K562 (cell line): ENCODE measurements at regions not wholly inside any gene's neighbourhood (a gene's known extent, or its start where the extent isn't known, plus 50 kb on each side); places are given as distances from the start of the nearest gene placed in this dataset.

ENCODE experiments used
- ATAC-seq: fragments of 200-7000 bp; cut with Tn5 transposase; 3 replicates; pipeline ENCODE4 v1.9.1; 2020; ENCODE audit warnings: moderate library complexity
- BruUV-seq: library from RNA; stranded (reverse); fragments of 400-500 nt; replicated peaks from 2 replicates; lab custom pipeline; 2021; lab: Mats Ljungman, UMichigan
- CTCF ChIA-PET: fragments of 300-600 bp; formaldehyde crosslinking; extraction: SDS; loops from one replicate; lab custom pipeline; 2021; ENCODE audit warnings: low intra/inter-chr PET ratio; lab: Yijun Ruan, JAX
- POLR2A ChIA-PET: fragments of 300-600, 350-650 bp; sonication (Branson Sonifier 250); formaldehyde crosslinking; extraction: SDS; loops from one replicate; lab custom pipeline; 2021; ENCODE audit warnings: antibody characterized with exemption, inconsistent platforms; lab: Yijun Ruan, JAX
- DNase-seq, 4 experiments: peaks; one replicate each; pipeline versions ENCODE4 v3.0.0 to v3.0.0-alpha.2; 2011 to 2018; ENCODE audit warnings: low spot score in 3 of 4, mixed read lengths in 3 of 4; ENCODE audit errors: extremely low read depth in 1 of 4
- FAIRE-seq: peaks from 2 replicates; lab custom pipeline; 2011; peaks lifted over from hg19 to GRCh38; lab: Jason Lieb, UNC
- H2AFZ ChIP-seq: 2 replicates; pipeline ENCODE4 v1.6.0; 2011; ENCODE audit warnings: low read depth, low read length, control low read depth, inconsistent platforms
- H3K27ac ChIP-seq: fragments of 200-600 bp; 3 replicates; pipeline ENCODE4 v1.8.0; 2011; ENCODE audit warnings: low read depth, mild to moderate bottlenecking, control low read depth, inconsistent platforms, low read length, moderate library complexity, mixed read lengths; ENCODE audit errors: extremely low read depth
- H3K27me3 ChIP-seq, 2 experiments: fragments of 300-600 bp in 1 of 2; 2 replicates in 1 of 2; 3 replicates in 1 of 2; pipeline versions ENCODE4 v1.6.0 to v1.8.0; 2011; ENCODE audit warnings: inconsistent platforms in 2 of 2, low read length in 2 of 2, mild to moderate bottlenecking in 1 of 2, mixed read lengths in 1 of 2, moderate library complexity in 1 of 2; ENCODE audit not compliant: control insufficient read depth in 2 of 2, insufficient read depth in 2 of 2
- H3K36me3 ChIP-seq: fragments of 300-600 bp; 3 replicates; pipeline ENCODE4 v1.8.0; 2011; ENCODE audit warnings: mild to moderate bottlenecking, low read length, inconsistent platforms; ENCODE audit not compliant: control insufficient read depth, insufficient read depth
- H3K4me1 ChIP-seq, 2 experiments: fragments of 200-600 bp in 1 of 2; replicated peaks in 1 of 2; 2 replicates in 1 of 2; 3 replicates in 1 of 2; pipeline versions ENCODE4 v1.5.1 to v1.8.0; 2011; ENCODE audit warnings: inconsistent platforms in 2 of 2, low read length in 2 of 2, mild to moderate bottlenecking in 1 of 2, mixed read lengths in 1 of 2, moderate library complexity in 1 of 2; ENCODE audit not compliant: control insufficient read depth in 2 of 2, insufficient read depth in 2 of 2
- H3K4me2 ChIP-seq: 2 replicates; pipeline ENCODE4 v1.6.1; 2011; ENCODE audit warnings: low read length, control low read depth, inconsistent platforms, mixed read lengths; ENCODE audit not compliant: insufficient read depth
- H3K4me3 ChIP-seq: fragments of 200-600 bp; sonication (generic), shearing (Covaris generic); 2 replicates; pipeline ENCODE4 v1.5.1; 2016; ENCODE audit warnings: control low read depth, inconsistent platforms
- H3K79me2 ChIP-seq: fragments of 200-600 bp; 3 replicates; pipeline ENCODE4 v1.8.0; 2011; ENCODE audit warnings: low read length, inconsistent platforms; ENCODE audit not compliant: control insufficient read depth, insufficient read depth
- H3K9ac ChIP-seq, 2 experiments: 2 replicates each; pipeline versions ENCODE4 v1.6.0 to v1.6.1; 2011; ENCODE audit warnings: low read depth in 2 of 2, low read length in 2 of 2, control low read depth in 1 of 2, inconsistent platforms in 1 of 2, mild to moderate bottlenecking in 1 of 2, mixed read lengths in 1 of 2; ENCODE audit not compliant: insufficient read depth in 1 of 2
- H3K9me1 ChIP-seq: one replicate; pipeline ENCODE4 v1.6.0; 2011; ENCODE audit warnings: inconsistent platforms, mild to moderate bottlenecking, low read length, moderate library complexity; ENCODE audit not compliant: control insufficient read depth, insufficient read depth
- H3K9me3 ChIP-seq: replicated peaks from 2 replicates; pipeline ENCODE4 v1.5.1; 2011; ENCODE audit warnings: low read depth, low read length, inconsistent platforms; ENCODE audit not compliant: control insufficient read depth, insufficient read depth
- H4K20me1 ChIP-seq: replicated peaks from 2 replicates; pipeline ENCODE4 v1.6.1; 2011; ENCODE audit warnings: low read length, inconsistent platforms, mixed read lengths; ENCODE audit not compliant: control insufficient read depth, insufficient read depth
- FOXM1 ChIP-seq, 2 experiments: fragments of 450-650 bp in 1 of 2; sonication (generic) in 1 of 2; formaldehyde crosslinking in 1 of 2; IDR thresholded peaks; 2 replicates each; pipeline versions ENCODE4 v1.6.1 to v1.9.0; 2017 to 2022; ENCODE audit warnings: low read depth in 2 of 2, mild to moderate bottlenecking in 2 of 2, missing genetic modification reagents in 1 of 2, moderate library complexity in 1 of 2
- HIVEP1 ChIP-seq: fragments of 250-450 bp; sonication (Bioruptor Pico); IDR thresholded peaks from 2 replicates; pipeline ENCODE4 v1.4.0; 2020; ENCODE audit warnings: mild to moderate bottlenecking
- MECOM ChIP-seq: fragments of 250-450 bp; sonication (Bioruptor Pico); IDR thresholded peaks from 2 replicates; pipeline ENCODE4 v1.8.0; 2022; ENCODE audit warnings: inconsistent platforms
- MED1 ChIP-seq: sonication (generic); formaldehyde crosslinking; IDR thresholded peaks from 2 replicates; pipeline ENCODE4 v1.8.1; 2023; ENCODE audit warnings: missing genetic modification reagents, borderline replicate concordance
- TGIF2 ChIP-seq: sonication (generic); formaldehyde crosslinking; IDR thresholded peaks from 2 replicates; pipeline ENCODE4 v1.8.1; 2022; ENCODE audit warnings: mild to moderate bottlenecking, missing genetic modification reagents, moderate library complexity
- ZNF239 ChIP-seq: fragments of 250-450 bp; sonication (Bioruptor Pico); IDR thresholded peaks from 2 replicates; pipeline ENCODE4 v1.4.0; 2020; ENCODE audit warnings: mild to moderate bottlenecking
- WGBS: fragments of 100-300 bp; shearing (Covaris generic); methylation state at CpG from one replicate; pipeline ENCODE4 v1.1.6; 2016; ENCODE audit warnings: low coverage, mixed read lengths; ENCODE audit not compliant: insufficient coverage; ENCODE audit errors: missing lambda C conversion rate; 5-methylcytosine and 5-hydroxymethylcytosine counted together
- in situ Hi-C: fragments of 300-500 bp; cut with MboI; formaldehyde crosslinking; loops from 4 replicates; pipeline ENCODE4 v1.15.0; 2018; ENCODE audit warnings: inconsistent platforms, mixed read lengths
- intact Hi-C: fragments of 100-400 bp; cut with micrococcal nuclease; formaldehyde crosslinking; loops from 2 replicates; pipeline ENCODE4 v1.14.2; 2022
- TF ChIP-seq, protein P1 (sequence below): IDR thresholded peaks from 2 replicates; pipeline ENCODE4 v1.6.1; 2016; ENCODE audit warnings: missing genetic modification characterization, missing compliant biosample characterization
- TF ChIP-seq, protein P2 (sequence below): IDR thresholded peaks from 2 replicates; pipeline ENCODE4 v1.6.1; 2012; ENCODE audit warnings: low read depth, low read length, improper control_type of control experiment, borderline replicate concordance

DNA sequence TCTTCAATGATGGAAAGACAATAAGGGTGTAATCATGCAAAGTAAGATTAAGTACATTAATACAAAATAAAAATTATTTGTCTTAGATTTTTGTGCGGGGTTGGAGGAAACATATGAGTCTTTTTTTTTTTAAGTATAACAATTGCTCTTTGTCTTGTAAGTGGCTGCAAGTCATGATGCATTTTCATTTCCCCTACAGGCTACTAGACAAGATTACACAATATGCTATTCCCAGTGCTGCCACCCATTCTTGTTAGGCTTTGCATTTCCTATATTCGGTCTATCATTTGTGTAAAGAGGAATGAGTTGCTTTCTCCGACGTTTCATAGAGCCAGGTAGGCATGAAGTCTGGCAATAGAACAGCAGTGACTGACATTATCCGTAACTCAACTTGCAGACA is 294.2 kb upstream of the CYLC2 start (continued):
- TF ChIP-seq, protein P1, sequence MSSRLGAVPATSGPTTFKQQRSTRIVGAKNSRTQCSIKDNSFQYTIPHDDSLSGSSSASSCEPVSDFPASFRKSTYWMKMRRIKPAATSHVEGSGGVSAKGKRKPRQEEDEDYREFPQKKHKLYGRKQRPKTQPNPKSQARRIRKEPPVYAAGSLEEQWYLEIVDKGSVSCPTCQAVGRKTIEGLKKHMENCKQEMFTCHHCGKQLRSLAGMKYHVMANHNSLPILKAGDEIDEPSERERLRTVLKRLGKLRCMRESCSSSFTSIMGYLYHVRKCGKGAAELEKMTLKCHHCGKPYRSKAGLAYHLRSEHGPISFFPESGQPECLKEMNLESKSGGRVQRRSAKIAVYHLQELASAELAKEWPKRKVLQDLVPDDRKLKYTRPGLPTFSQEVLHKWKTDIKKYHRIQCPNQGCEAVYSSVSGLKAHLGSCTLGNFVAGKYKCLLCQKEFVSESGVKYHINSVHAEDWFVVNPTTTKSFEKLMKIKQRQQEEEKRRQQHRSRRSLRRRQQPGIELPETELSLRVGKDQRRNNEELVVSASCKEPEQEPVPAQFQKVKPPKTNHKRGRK (tag), result no peak
- no peak for TF ChIP-seq MECOM
- TF ChIP-seq HIVEP1 (CRISPR knock-in tag), result no peak
- TF ChIP-seq, all 486 proteins: peak for 0

DNA sequence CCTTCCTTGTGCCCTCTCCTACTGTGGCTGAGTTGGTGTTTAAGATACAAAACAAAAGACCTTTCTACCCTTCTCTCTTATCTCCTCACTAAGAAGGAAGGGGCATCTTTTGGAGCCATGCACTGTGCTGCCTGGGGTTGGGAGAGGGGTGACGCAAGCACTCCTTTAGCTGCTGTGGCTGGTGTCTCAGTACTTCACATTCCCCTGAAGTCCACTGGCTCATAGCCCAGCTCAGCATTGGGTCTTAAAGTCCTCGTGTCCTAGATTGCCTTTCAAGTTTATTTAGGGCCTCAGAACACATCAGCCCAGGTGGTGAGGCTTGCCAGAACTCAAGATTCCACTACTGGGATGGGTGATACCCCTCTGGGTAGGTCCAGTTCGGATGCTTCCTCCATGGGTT is 325.9 kb upstream of the CYLC2 start:
- WGBS, result 0% methylated on average over 3 of the region's 3 CpGs
- Histone ChIP-seq H3K9me3 (no peaks in the 10 kb centered on the region; the same call in 1 of the 2 replicates), H4K20me1 (no peaks in the 10 kb centered on the region), H3K36me3 (no peaks in the 10 kb centered on the region), H3K9me1 (no peaks in the 10 kb centered on the region), H3K4me3 (no peak overlapping the region), H2AFZ (no peak overlapping the region), H3K79me2 (no peaks in the 10 kb centered on the region), H3K4me1 (no peaks in the 10 kb centered on the region), H3K9ac (no peak overlapping the region), H3K27me3 (no peaks in the 10 kb centered on the region), H3K27ac (no peak overlapping the region), H3K4me2 (no peak overlapping the region)
- POLR2A ChIA-PET, result no interaction called here
- CTCF ChIA-PET, result no interaction called here
- ATAC-seq (no peak), DNase-seq (no peak), FAIRE-seq (no peak)
- in situ Hi-C loops, result no loop called here
- BruUV-seq, result no TSS peak
- intact Hi-C loops, result no loop called here
- TF ChIP-seq, protein P2, sequence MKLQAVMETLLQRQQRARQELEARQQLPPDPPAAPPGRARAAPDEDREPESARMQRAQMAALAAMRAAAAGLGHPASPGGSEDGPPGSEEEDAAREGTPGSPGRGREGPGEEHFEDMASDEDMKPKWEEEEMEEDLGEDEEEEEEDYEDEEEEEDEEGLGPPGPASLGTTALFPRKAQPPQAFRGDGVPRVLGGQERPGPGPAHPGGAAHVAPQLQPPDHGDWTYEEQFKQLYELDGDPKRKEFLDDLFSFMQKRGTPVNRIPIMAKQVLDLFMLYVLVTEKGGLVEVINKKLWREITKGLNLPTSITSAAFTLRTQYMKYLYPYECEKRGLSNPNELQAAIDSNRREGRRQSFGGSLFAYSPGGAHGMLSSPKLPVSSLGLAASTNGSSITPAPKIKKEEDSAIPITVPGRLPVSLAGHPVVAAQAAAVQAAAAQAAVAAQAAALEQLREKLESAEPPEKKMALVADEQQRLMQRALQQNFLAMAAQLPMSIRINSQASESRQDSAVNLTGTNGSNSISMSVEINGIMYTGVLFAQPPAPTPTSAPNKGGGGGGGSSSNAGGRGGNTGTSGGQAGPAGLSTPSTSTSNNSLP, result no peak
- TF ChIP-seq ZNF239 (CRISPR knock-in tag) (no peak), TGIF2 (no peak), MED1 (CRISPR knock-in tag) (no peak), FOXM1 (IDR thresholded peaks at IDR 0.05; ENCODE audit: low read depth) (no peak), FOXM1 (CRISPR knock-in tag; IDR thresholded peaks at IDR 0.05; ENCODE audit: low read depth) (no peak)
